HFF-Myc (cell line): ENCODE measurements at regions not wholly inside any gene's neighbourhood (a gene's known extent, or its start where the extent isn't known, plus 50 kb on each side); places are given as distances from the start of the nearest gene placed in this dataset.

Experiments used
- DNase-seq: peaks from one replicate; pipeline ENCODE4 v3.0.0-alpha.2; 2011; ENCODE audit warnings: low read depth; ENCODE audit errors: extremely low read depth
- H3K4me3 ChIP-seq: replicated peaks from 2 replicates; pipeline ENCODE4 v1.5.1; 2011; ENCODE audit warnings: low read depth, mild to moderate bottlenecking, control low read depth, low read length
- TF ChIP-seq, protein P1 (sequence below): IDR thresholded peaks from 2 replicates; pipeline ENCODE4 v1.5.1; 2012; ENCODE audit warnings: mild to moderate bottlenecking, low read depth, low read length, control low read depth; ENCODE audit errors: missing control alignments

DNA sequence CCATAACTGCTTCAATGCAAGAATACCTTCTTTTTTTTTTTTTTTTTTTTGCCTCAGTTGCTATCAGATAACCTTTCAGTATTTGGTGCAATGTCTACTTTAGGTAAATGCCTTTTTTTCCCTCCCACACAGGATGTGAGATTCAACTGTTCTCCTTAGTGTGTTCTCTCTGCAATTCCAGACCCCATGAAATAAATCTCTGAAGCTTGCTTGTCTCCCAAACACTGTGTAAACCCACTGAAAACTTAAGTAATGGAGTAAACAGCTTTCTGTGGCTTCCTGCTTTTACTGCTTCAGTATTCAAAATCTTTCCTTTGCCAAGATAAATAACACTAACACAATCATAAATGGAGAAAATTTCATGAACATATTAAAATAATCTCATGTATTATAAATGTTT lies 55.8 kb upstream of the CLEC14A start:
- no peak overlapping the region for H3K4me3 ChIP-seq
- TF ChIP-seq, protein P1, sequence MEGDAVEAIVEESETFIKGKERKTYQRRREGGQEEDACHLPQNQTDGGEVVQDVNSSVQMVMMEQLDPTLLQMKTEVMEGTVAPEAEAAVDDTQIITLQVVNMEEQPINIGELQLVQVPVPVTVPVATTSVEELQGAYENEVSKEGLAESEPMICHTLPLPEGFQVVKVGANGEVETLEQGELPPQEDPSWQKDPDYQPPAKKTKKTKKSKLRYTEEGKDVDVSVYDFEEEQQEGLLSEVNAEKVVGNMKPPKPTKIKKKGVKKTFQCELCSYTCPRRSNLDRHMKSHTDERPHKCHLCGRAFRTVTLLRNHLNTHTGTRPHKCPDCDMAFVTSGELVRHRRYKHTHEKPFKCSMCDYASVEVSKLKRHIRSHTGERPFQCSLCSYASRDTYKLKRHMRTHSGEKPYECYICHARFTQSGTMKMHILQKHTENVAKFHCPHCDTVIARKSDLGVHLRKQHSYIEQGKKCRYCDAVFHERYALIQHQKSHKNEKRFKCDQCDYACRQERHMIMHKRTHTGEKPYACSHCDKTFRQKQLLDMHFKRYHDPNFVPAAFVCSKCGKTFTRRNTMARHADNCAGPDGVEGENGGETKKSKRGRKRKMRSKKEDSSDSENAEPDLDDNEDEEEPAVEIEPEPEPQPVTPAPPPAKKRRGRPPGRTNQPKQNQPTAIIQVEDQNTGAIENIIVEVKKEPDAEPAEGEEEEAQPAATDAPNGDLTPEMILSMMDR = no peak
- DNase-seq = no peak

DNA sequence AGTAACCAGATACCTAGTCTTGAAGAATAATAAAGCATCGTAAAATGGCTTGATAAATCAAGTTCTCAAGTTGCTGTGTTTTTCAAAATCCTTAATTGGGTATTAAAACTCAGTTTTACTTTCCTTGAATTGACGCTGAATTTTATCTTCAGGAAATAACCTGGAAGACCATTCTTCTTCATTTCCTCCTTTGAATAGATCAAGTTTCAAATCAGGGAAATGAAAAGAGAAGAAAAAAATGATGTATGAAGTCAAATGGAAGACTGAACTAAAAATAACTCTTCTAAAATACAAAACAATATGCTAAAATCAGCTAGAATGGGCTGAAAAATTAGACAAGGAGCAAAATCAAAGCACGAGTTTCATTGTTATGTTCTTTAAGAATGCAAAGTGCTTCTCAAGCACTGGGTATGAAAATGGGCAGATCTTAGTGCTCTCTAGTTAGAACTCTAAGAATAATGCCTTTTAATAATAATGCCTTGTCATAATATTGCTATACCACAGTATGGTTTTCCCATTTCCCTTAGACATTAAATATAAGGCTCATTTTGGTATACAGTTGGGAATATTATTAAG lies 54.6 kb upstream of the CLEC14A start:
- DNase-seq = no peak

DNA sequence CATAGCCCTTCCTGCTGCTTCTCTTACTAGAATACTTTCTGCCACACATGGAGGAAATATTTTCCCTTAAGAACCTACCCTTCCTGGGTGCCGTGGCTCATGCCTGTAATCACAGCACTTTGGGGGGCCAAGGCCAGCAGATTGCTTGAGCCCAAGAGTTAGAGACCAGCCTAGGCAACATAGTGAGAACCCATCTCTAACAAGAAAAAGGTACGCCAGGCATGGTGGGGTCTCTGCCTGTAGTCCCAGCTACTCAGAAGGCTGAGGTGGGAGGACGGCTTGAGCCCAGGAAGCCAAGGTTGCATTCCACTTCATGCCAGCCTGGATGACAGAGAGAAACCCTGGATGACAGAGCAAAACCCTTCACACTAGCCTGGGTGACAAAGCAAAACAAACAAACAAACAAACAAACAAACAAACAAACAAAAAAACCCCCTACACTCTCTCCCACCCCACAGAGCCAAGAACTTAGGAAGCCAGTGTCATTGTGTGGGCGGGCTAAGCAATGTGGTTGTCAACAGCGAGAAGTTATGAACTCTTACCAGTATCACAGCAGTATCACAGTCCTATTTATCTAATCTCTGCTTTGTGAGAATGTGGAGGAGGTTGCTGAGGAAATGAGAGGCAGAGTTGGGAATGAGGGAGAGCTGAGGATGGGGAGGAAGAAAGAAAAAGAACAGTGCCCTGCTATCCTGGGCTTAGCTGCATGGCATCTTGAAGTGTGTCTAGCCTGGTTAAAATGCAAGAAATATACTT lies 53.8 kb upstream of the CLEC14A start:
- H3K4me3 ChIP-seq = no peak overlapping the region
- DNase-seq = no peak
- TF ChIP-seq, protein P1 = no peak

More for the DNA sequence above, 54.6 kb upstream of the CLEC14A start:
- TF ChIP-seq, protein P1 = no peak
- no peak overlapping the region for H3K4me3 ChIP-seq
